Esophagus squamous epithelium (tissue), 5 donors: ENCODE measurements at regions not wholly inside any gene's neighbourhood (a gene's known extent, or its start where the extent isn't known, plus 50 kb on each side); places are given as distances from the start of the nearest gene placed in this dataset.
"Not testable (repeated sequence)": the region's sequence is repeated elsewhere in the genome, so short reads cannot be mapped to it uniquely, and the experiment has no call there.

Source experiments
- DNase-seq: peaks from one replicate; lab custom pipeline; 2025; lab: John Stamatoyannopoulos, UW
- H3K27ac ChIP-seq, 4 donors: fragments of 200-600 bp; sonication (generic); one replicate each; pipeline ENCODE4 v1.5.1; 2016 to 2019; ENCODE audit warnings: mild to moderate bottlenecking in 1 of 4
- H3K27me3 ChIP-seq, 4 donors: fragments of 200-600 bp; sonication (generic); 1 replicate in 3 of 4; 2 replicates in 1 of 4; pipeline versions ENCODE4 v1.5.1 to v1.6.0; 2017 to 2021; ENCODE audit warnings: antibody characterized with exemption in 1 of 4
- H3K36me3 ChIP-seq, 3 donors: fragments of 200-600 bp; sonication (generic); one replicate each; pipeline ENCODE4 v1.5.1; 2016 to 2019
- H3K4me1 ChIP-seq, 3 donors: fragments of 200-600 bp; sonication (generic); one replicate each; pipeline ENCODE4 v1.5.1; 2017 to 2019
- H3K4me3 ChIP-seq, 4 donors: fragments of 200-600 bp; sonication (generic); 1 replicate in 3 of 4; 2 replicates in 1 of 4; pipeline ENCODE4 v1.5.1; 2016 to 2019; ENCODE audit warnings: mild to moderate bottlenecking in 2 of 4, moderate library complexity in 1 of 4
- H3K9me3 ChIP-seq, 3 donors: fragments of 200-600 bp; sonication (generic); one replicate each; pipeline ENCODE4 v1.5.1; 2016 to 2019
- POLR2A ChIP-seq, 4 donors: fragments of 450-650 bp; IDR thresholded peaks; one replicate each; pipeline ENCODE4 v1.6.1; 2017; ENCODE audit warnings: antibody characterized with exemption in 4 of 4, mild to moderate bottlenecking in 4 of 4, moderate library complexity in 3 of 4
- WGBS, 2 donors: methylation state at CpG; one replicate each; pipeline ENCODE4 v1.1.5; 2018; 5-methylcytosine and 5-hydroxymethylcytosine counted together
- intact Hi-C: fragments of 100-400 bp; cut with DNase I; formaldehyde crosslinking; loops from one replicate; pipeline ENCODE4 v1.15.0; 2022
- TF ChIP-seq, protein P1 (sequence below), 6 experiments: fragments of 450-650 bp in 4 of 6; fragments of 200-600 bp in 2 of 6; sonication (generic) in 2 of 6; IDR thresholded peaks; one replicate each; pipeline ENCODE4 v1.5.1; 2016 to 2019; ENCODE audit warnings: antibody characterized with exemption in 6 of 6, mild to moderate bottlenecking in 4 of 6, moderate library complexity in 4 of 6
- donor health status: DM: yes; HTN: yes; CAD: no.

DNA sequence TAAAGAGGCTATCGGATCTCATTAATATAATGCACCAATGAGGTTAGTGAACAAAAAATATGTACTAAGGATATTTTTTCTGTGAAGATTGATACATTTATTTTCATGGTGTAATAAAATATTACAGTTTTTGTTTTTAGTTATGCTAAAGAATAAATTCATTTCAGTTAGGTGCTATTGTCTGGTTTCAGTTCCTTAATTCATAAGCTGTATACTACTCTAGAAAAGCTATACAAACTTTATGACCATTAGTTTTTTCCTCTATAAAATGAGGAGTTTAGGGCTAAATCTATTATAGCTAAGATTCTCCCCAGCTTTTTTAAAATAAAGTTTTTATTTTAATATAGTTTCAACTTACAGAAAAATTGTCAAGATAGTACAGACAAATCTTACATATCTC is 1311.7 kb upstream of the NXPH2 start:
- no peaks in the 10 kb centered on the region for H3K4me1 ChIP-seq
- no peak overlapping the region for H3K27ac ChIP-seq
- TF ChIP-seq, protein P1, sequence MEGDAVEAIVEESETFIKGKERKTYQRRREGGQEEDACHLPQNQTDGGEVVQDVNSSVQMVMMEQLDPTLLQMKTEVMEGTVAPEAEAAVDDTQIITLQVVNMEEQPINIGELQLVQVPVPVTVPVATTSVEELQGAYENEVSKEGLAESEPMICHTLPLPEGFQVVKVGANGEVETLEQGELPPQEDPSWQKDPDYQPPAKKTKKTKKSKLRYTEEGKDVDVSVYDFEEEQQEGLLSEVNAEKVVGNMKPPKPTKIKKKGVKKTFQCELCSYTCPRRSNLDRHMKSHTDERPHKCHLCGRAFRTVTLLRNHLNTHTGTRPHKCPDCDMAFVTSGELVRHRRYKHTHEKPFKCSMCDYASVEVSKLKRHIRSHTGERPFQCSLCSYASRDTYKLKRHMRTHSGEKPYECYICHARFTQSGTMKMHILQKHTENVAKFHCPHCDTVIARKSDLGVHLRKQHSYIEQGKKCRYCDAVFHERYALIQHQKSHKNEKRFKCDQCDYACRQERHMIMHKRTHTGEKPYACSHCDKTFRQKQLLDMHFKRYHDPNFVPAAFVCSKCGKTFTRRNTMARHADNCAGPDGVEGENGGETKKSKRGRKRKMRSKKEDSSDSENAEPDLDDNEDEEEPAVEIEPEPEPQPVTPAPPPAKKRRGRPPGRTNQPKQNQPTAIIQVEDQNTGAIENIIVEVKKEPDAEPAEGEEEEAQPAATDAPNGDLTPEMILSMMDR (IDR thresholded peaks at IDR 0.05), result no peak
- intact Hi-C loops, result no loop called here
- no peaks in the 10 kb centered on the region for H3K36me3 ChIP-seq
- no peak overlapping the region for H3K4me3 ChIP-seq
- H3K9me3 ChIP-seq, result no peaks in the 10 kb centered on the region
- 81 to 95% methylated on average over 1 of the region's 1 CpG for WGBS, 2 donors
- DNase-seq, result no peak
- H3K27me3 ChIP-seq, result no peaks in the 10 kb centered on the region

DNA sequence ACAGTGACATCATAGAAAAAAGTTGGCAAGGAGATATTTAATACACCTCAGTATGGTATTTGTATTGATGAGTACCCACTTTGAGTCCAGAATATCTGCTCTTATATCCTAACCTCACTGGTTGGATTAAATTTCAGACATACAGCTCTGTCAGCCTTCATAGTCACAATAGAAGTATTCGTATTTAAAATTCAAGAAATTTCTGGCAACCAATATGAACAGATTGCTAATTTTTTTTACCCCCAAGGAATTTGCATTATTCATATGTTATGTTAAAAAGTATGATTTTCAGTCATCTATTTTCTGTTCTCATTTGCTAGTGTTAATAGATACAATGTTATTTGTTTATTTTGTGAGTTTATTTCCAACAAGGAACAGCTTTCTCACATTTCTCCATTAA is 1306.8 kb upstream of the NXPH2 start:
- Histone ChIP-seq H3K27me3 (no peaks in the 10 kb centered on the region), H3K4me1 (no peaks in the 10 kb centered on the region), H3K4me3 (no peak overlapping the region), H3K9me3 (no peaks in the 10 kb centered on the region), H3K36me3 (no peaks in the 10 kb centered on the region), H3K27ac (no peak overlapping the region)
- no peak for TF ChIP-seq POLR2A (IDR thresholded peaks at IDR 0.05)
- TF ChIP-seq, protein P1 (IDR thresholded peaks at IDR 0.05), result no peak
- intact Hi-C loops, result no loop called here
- no peak for DNase-seq
- 55 to 60% methylated on average over 1 of the region's 1 CpG for WGBS, 2 donors

DNA sequence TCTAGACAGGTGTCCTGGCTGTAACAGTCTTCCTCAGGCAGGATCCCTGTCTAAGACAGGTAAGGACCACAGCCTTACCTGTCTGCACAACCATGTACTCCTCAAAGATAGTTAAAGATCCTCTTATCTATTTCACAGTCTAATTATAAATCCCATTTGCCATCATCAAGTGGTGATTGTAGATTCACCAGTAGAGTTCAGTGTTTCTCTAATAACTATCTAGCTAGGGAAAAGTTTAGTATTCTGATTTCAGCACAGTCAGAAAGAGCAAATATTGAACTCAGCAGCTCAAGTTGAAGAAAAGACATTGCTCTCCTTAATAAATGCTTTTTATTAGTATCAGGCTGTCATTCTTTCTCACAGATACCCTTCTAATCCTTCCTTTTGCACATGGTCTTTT is 1305.5 kb upstream of the NXPH2 start:
- intact Hi-C loops, result no loop called here
- H3K4me3 ChIP-seq, result no peak overlapping the region
- no peak for DNase-seq

DNA sequence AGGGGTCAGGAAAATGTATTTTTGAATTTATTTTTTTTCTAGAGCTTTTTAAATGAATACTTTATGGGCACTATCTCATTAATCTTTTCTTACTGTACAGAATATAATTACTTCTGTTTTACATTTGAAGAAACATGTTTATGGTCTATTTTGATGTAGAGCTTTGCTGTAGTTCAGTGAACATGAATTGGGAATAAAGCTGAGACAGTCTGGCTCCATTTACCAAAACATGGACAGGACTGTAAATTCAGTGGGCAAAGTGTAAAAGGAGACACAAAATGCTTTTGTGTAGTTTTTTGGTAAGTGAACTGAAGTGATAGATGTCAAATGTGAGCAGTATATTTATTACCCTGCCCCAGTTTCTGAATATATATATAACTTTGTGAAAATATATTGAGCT is 1298.8 kb upstream of the NXPH2 start:
- TF ChIP-seq, protein P1 (IDR thresholded peaks at IDR 0.05), result no peak
- no peak for TF ChIP-seq POLR2A (IDR thresholded peaks at IDR 0.05)
- DNase-seq, result no peak
- no peak overlapping the region for H3K4me3 ChIP-seq
- no peaks in the 10 kb centered on the region for H3K36me3 ChIP-seq
- no peaks in the 10 kb centered on the region for H3K27me3 ChIP-seq
- peaks cover 0 to under 1% (median 0%) of the 10 kb centered on the region in 3 donors for H3K9me3 ChIP-seq
- H3K27ac ChIP-seq, result no peak overlapping the region
- no peaks in the 10 kb centered on the region for H3K4me1 ChIP-seq
- intact Hi-C loops, result no loop called here

More for the DNA sequence above, 1305.5 kb upstream of the NXPH2 start:
- Histone ChIP-seq H3K9me3 (no peaks in the 10 kb centered on the region), H3K27ac (no peak overlapping the region), H3K4me1 (no peaks in the 10 kb centered on the region), H3K27me3 (no peaks in the 10 kb centered on the region), H3K36me3 (no peaks in the 10 kb centered on the region)
- no peak for TF ChIP-seq POLR2A (IDR thresholded peaks at IDR 0.05)
- TF ChIP-seq, protein P1 (IDR thresholded peaks at IDR 0.05), result no peak

DNA sequence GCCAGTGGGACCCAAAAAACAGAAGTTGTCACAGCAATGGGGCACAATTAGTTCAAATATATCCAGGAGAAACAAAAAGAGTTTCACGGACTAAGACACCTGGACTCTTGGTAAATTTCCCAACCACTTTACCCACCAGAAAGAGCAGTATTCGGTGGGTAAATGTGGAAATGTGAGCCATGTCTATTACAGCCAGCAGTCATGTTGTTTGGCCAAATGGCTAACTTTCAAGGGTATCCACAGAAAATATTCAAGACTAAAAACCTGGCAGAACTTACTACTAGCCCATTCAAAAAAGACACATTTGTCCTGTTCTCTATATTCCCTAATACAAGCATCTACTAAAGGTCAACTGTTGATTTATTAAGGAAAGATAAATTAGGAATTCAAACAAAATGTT is 1296.0 kb upstream of the NXPH2 start:
- TF ChIP-seq POLR2A (IDR thresholded peaks at IDR 0.05), result no peak
- Histone ChIP-seq H3K4me1 (no peaks in the 10 kb centered on the region), H3K9me3 (peaks cover 0 to 7% (median 0%) of the 10 kb centered on the region in 3 donors), H3K27me3 (no peaks in the 10 kb centered on the region), H3K27ac (no peak overlapping the region), H3K36me3 (no peaks in the 10 kb centered on the region), H3K4me3 (no peak overlapping the region)
- DNase-seq, result no peak
- WGBS, 2 donors, result 77 to 90% methylated on average over 2 of the region's 2 CpGs
- intact Hi-C loops, result no loop called here

DNA sequence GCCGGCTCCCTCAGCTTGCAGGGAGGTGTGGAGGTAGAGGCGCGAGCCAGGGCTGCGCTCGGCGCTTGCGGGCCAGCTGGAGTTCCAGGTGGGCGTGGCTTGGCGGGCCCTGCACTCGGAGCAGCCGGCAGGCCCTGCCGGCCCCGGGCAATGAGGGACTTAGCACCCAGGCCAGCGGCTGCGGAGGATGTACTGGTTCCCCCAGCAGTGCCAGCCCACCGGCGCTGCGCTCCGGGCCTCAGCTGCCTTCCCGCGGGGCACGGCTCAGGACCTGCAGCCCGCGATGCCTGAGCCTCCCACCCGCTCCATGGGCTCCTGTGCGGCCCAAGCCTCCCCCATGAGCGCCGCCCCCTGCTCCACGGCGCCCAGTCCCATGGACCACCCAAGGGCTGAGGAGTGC is 1293.6 kb upstream of the NXPH2 start:
- H3K4me1 ChIP-seq, H3K9me3 ChIP-seq, H3K4me3 ChIP-seq, H3K27me3 ChIP-seq, intact Hi-C loops, H3K27ac ChIP-seq, H3K36me3 ChIP-seq, DNase-seq: not testable (repeated sequence)
- no CpG with 5 or more reads among the region's 30 CpGs for WGBS, 2 donors
